ENCODE measurements at regions not wholly inside any gene's neighbourhood (a gene's known extent, or its start where the extent isn't known, plus 50 kb on each side); places are given as distances from the start of the nearest gene placed in this dataset.

GRCh38 chr11:21825127-21825526 is 367.8 kb upstream of the ANO5 start:
- no peaks in the 10 kb centered on the region for H3K27me3 Mint-ChIP-seq
- H3K27ac Mint-ChIP-seq, result no peak overlapping the region
- H3K4me3 Mint-ChIP-seq, result no peak overlapping the region
- no peaks in the 10 kb centered on the region for H3K36me3 Mint-ChIP-seq
- no peaks in the 10 kb centered on the region for H3K4me1 Mint-ChIP-seq
- peaks cover 1 to 9% (median 1%) of the 10 kb centered on the region in 3 donors for H3K9me3 Mint-ChIP-seq

GRCh38 chr11:21838427-21838826 is 354.5 kb upstream of the ANO5 start:
- H3K4me3 Mint-ChIP-seq, result no peak overlapping the region
- no peaks in the 10 kb centered on the region for H3K4me1 Mint-ChIP-seq
- no peak overlapping the region for H3K27ac Mint-ChIP-seq
- H3K36me3 Mint-ChIP-seq, result no peaks in the 10 kb centered on the region
- H3K27me3 Mint-ChIP-seq, result no peaks in the 10 kb centered on the region
- peaks cover 2 to 13% (median 3%) of the 10 kb centered on the region in 3 donors for H3K9me3 Mint-ChIP-seq

DNA sequence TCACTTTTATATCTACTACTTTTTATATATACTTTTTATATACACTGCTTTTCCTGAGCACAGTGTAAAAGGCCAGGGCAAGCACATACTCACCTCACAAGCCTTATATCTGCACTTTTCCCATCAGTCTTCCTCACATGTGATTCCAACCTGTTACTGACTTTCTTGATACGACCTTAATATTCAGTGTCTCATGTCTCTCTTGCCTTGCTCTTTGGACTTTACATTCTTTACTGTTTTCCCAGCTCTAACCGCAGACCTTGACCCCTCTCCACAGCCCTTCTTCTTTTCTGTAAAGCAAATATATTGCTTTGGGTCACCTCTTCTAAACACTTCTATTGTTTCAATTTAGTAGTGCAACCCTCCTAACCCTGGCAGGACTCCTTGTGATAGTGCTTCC is 353.1 kb upstream of the ANO5 start:
- Mint-ChIP-seq H3K4me1 (no peaks in the 10 kb centered on the region), H3K4me3 (no peak overlapping the region), H3K9me3 (peaks cover 2 to 13% (median 3%) of the 10 kb centered on the region in 3 donors), H3K36me3 (no peaks in the 10 kb centered on the region), H3K27ac (no peak overlapping the region), H3K27me3 (no peaks in the 10 kb centered on the region)

GRCh38 chr11:21861314-21861713 is 331.6 kb upstream of the ANO5 start:
- H3K27me3 Mint-ChIP-seq, result no peaks in the 10 kb centered on the region
- H3K27ac Mint-ChIP-seq, result no peak overlapping the region
- no peak overlapping the region for H3K4me3 Mint-ChIP-seq
- no peaks in the 10 kb centered on the region for H3K4me1 Mint-ChIP-seq
- no peaks in the 10 kb centered on the region for H3K36me3 Mint-ChIP-seq
- H3K9me3 Mint-ChIP-seq, result peaks cover 0 to 8% (median 4%) of the 10 kb centered on the region in 3 donors

DNA sequence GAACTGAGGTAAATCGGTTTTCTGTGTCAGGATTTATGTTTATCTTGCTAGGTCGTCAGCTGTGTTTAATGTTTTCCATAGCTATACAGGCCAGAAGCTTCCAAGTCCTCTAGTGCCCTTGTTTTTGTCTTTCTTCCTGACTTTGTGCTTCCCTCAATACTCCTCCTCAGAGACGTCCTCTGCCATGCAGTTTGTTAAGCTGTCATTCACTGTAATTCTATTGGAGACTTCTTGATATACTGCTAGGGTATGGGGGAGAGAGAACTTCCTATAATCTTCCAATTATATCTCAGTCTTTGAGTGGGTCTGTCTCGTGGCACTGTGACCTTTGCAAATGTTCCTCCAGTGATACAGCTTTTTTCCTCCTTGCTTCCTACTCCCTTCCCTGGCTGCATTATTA is 327.3 kb upstream of the ANO5 start:
- H3K4me3 Mint-ChIP-seq, result no peak overlapping the region
- no peaks in the 10 kb centered on the region for H3K4me1 Mint-ChIP-seq
- no peaks in the 10 kb centered on the region for H3K27me3 Mint-ChIP-seq
- H3K9me3 Mint-ChIP-seq, result peaks cover 2 to 4% (median 4%) of the 10 kb centered on the region in 3 donors
- H3K36me3 Mint-ChIP-seq, result no peaks in the 10 kb centered on the region
- H3K27ac Mint-ChIP-seq, result no peak overlapping the region

DNA sequence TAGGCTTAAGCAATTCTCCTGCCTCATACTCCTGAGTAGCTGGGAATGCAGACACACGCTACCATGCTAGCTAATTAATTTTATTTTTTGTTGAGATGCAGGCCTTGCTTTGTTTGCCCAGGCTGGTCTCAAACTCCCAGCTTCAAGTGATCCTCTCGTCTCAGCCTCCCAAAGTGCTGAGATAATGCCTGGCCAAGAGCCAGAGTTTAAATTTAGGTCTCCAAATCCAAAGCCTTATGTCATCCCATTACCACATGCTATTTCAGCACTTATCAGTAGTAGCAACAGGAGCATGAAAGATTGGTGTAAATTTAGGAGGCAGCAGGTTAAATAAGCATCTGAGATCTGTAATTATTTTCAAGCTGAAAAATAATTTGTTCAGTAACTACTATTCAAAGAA is 326.1 kb upstream of the ANO5 start:
- Mint-ChIP-seq H3K4me1 (no peaks in the 10 kb centered on the region), H3K36me3 (no peaks in the 10 kb centered on the region), H3K9me3 (peaks cover 2 to 4% (median 4%) of the 10 kb centered on the region in 3 donors), H3K27me3 (no peaks in the 10 kb centered on the region), H3K4me3 (no peak overlapping the region), H3K27ac (no peak overlapping the region)

- Mint-ChIP-seq H3K9me3 (peaks cover 0 to 9% (median 2%) of the 10 kb centered on the region in 3 donors), H3K27ac (no peak overlapping the region), H3K36me3 (no peaks in the 10 kb centered on the region), H3K4me3 (no peak overlapping the region), H3K27me3 (no peaks in the 10 kb centered on the region), H3K4me1 (no peaks in the 10 kb centered on the region)
Measured at GRCh38 chr11:21877151-21877550, 315.7 kb upstream of the ANO5 start.

DNA sequence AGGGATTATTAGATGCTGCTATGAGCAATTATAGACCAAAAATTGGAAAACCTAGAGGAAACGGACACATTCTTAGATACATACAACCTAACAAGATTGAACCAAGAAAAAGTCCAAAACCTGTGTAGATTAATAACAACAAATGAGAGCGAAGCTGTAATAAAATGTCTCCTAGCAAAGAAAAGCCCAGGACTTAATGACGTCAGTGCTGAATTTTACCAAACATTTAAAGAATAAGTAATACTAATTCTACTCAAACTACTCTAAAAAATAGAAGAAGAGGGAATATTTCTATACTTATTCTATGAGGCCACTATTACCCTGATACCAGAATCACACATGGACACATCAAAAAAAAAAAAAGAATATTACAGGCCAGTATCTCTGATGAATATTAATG is 309.5 kb upstream of the ANO5 start:
- Mint-ChIP-seq H3K4me1 (no peaks in the 10 kb centered on the region), H3K27ac (no peak overlapping the region), H3K27me3 (no peaks in the 10 kb centered on the region)

DNA sequence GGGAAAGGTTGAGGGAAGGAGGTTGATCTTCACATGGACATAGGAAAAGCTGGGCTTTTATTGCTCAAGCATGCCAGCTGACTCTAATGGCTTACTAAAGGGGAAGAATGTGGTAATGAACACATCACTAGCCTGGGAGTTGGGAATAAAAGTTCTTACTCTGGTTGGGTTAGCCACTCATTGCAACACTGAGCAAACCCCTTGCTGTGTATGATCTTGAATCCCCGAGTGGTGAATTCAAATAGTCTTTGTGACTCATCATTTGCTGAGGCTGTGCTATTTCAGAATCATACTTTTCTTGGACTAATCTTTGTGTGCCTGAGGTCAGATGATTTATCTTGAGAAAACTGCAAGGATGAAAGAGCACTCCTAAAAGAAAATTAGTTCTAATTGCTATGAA is 304.1 kb upstream of the ANO5 start:
- no peaks in the 10 kb centered on the region for H3K36me3 Mint-ChIP-seq
- H3K4me3 Mint-ChIP-seq, result no peak overlapping the region
- no peaks in the 10 kb centered on the region for H3K27me3 Mint-ChIP-seq
- H3K4me1 Mint-ChIP-seq, result no peaks in the 10 kb centered on the region
- H3K9me3 Mint-ChIP-seq, result peaks cover 7 to 19% (median 7%) of the 10 kb centered on the region in 3 donors
- H3K27ac Mint-ChIP-seq, result no peak overlapping the region

More for the DNA sequence above, 309.5 kb upstream of the ANO5 start:
- peaks cover 5 to 21% (median 10%) of the 10 kb centered on the region in 3 donors for H3K9me3 Mint-ChIP-seq
- H3K4me3 Mint-ChIP-seq, result no peak overlapping the region
- H3K36me3 Mint-ChIP-seq, result no peaks in the 10 kb centered on the region

GRCh38 chr11:21892736-21893564 is 299.9 kb upstream of the ANO5 start:
- Mint-ChIP-seq H3K36me3 (no peaks in the 10 kb centered on the region), H3K27me3 (no peaks in the 10 kb centered on the region), H3K4me3 (no peak overlapping the region), H3K27ac (no peak overlapping the region), H3K9me3 (peaks cover 5 to 20% (median 7%) of the 10 kb centered on the region in 3 donors), H3K4me1 (no peaks in the 10 kb centered on the region)

GRCh38 chr11:21893565-21893867 is 299.4 kb upstream of the ANO5 start:
- H3K4me1 Mint-ChIP-seq, result no peaks in the 10 kb centered on the region
- no peaks in the 10 kb centered on the region for H3K36me3 Mint-ChIP-seq
- H3K4me3 Mint-ChIP-seq, result no peak overlapping the region
- H3K9me3 Mint-ChIP-seq, result peaks cover 5 to 20% (median 5%) of the 10 kb centered on the region in 3 donors
- no peaks in the 10 kb centered on the region for H3K27me3 Mint-ChIP-seq
- no peak overlapping the region for H3K27ac Mint-ChIP-seq

DNA sequence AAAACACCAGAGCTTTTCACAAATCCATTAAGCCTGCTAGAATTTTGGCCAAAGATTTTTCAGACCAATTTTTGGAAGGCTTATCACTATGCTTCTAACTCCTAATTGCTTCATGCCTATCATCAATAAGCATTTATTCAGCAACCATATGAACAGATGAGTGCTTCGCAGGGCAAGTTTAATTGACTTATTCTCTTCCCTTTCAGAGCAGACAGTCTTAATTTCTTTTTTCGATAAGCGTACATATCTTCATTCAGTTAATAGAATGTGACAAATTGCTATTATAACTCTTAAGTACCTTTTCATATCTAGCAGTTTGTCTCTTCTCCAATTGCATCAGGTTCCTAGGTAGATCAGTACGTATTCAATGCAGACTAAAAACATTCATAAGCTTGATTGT is 298.4 kb upstream of the ANO5 start:
- H3K27me3 Mint-ChIP-seq, result no peaks in the 10 kb centered on the region
- H3K4me3 Mint-ChIP-seq, result no peak overlapping the region
- H3K36me3 Mint-ChIP-seq, result no peaks in the 10 kb centered on the region
- H3K27ac Mint-ChIP-seq, result no peak overlapping the region
- H3K9me3 Mint-ChIP-seq, result peaks cover 5 to 20% (median 5%) of the 10 kb centered on the region in 3 donors
- H3K4me1 Mint-ChIP-seq, result no peaks in the 10 kb centered on the region

DNA sequence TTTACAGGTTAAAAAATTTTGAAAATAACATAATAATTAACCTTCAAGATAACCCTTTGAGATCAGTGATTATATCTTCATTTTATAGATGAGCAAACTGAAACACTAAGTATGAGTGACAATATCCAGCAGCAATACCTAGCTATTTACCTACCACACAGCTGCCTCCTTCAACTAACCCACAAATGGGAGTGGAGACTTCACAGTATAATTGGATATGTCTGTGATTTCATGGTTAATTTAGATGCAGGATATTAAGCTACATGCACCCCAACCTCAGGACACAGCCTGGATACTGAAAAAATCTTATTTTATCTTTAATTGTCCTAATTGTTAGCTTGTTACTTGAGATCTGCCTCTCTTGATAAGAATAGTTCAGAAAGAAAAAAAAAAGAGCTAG is 297.2 kb upstream of the ANO5 start:
- Mint-ChIP-seq H3K4me3 (no peak overlapping the region), H3K27me3 (no peaks in the 10 kb centered on the region), H3K27ac (no peak overlapping the region), H3K36me3 (peaks cover 2% of the 10 kb centered on the region), H3K9me3 (peaks cover 5 to 17% (median 5%) of the 10 kb centered on the region in 3 donors), H3K4me1 (no peaks in the 10 kb centered on the region)

- Mint-ChIP-seq H3K36me3 (peaks cover 2% of the 10 kb centered on the region), H3K4me3 (no peak overlapping the region), H3K9me3 (peaks cover 5 to 17% (median 5%) of the 10 kb centered on the region in 3 donors), H3K27ac (no peak overlapping the region), H3K4me1 (no peaks in the 10 kb centered on the region), H3K27me3 (no peaks in the 10 kb centered on the region)
Measured at GRCh38 chr11:21896216-21896615, 296.7 kb upstream of the ANO5 start.

DNA sequence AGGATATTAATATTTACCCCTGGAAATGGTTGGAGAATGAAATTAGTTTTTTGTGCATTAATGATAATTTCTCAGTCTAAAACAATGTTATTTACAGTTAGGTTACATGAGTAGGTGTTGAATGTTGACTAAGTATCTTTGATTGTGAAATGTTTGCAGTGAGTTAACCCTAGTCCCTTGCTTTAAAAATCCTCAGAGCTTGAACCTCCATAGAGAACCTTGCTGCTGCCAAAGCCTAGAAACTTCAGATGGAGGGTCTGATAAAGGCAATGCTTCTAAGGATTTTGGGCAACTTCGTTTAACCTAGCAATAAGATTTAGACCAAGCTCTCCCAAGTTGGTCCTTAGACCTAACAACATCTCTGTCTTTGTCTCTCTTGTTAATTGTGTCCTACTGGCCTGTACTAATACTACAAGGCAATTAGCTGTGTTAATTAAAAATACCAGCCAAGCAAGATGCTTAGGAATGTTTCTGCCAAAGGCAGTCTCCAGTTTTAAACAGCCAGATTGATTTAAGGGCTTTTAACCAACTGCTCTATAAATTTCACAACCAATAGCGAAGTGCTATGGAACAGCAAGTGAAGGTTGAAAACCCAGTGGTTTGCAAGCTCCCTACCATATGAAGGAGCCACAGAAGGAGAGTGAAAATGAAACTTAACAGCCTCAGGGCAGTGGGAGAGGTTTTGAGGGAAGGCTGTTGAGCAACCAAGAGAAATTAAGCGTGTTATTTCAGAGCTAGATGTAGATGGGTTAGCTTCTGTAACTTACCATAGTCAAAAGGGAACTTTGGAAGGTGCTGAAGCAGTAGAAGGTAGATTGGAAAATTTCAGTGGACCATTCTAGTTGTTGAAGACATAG is 295.9 kb upstream of the ANO5 start:
- H3K27me3 Mint-ChIP-seq, result no peaks in the 10 kb centered on the region
- H3K4me1 Mint-ChIP-seq, result no peaks in the 10 kb centered on the region

More for the DNA sequence above, 295.9 kb upstream of the ANO5 start:
- H3K9me3 Mint-ChIP-seq, result peaks cover 2 to 17% (median 2%) of the 10 kb centered on the region in 3 donors
- no peak overlapping the region for H3K27ac Mint-ChIP-seq
- H3K36me3 Mint-ChIP-seq, result peaks cover 2% of the 10 kb centered on the region
- no peak overlapping the region for H3K4me3 Mint-ChIP-seq
